ENCODE measurements at regions not wholly inside any gene's neighbourhood (a gene's known extent, or its start where the extent isn't known, plus 50 kb on each side); places are given as distances from the start of the nearest gene placed in this dataset.

- TF ChIP-seq, protein P1, sequence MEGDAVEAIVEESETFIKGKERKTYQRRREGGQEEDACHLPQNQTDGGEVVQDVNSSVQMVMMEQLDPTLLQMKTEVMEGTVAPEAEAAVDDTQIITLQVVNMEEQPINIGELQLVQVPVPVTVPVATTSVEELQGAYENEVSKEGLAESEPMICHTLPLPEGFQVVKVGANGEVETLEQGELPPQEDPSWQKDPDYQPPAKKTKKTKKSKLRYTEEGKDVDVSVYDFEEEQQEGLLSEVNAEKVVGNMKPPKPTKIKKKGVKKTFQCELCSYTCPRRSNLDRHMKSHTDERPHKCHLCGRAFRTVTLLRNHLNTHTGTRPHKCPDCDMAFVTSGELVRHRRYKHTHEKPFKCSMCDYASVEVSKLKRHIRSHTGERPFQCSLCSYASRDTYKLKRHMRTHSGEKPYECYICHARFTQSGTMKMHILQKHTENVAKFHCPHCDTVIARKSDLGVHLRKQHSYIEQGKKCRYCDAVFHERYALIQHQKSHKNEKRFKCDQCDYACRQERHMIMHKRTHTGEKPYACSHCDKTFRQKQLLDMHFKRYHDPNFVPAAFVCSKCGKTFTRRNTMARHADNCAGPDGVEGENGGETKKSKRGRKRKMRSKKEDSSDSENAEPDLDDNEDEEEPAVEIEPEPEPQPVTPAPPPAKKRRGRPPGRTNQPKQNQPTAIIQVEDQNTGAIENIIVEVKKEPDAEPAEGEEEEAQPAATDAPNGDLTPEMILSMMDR (conservative IDR thresholded peaks at IDR 0.05; ENCODE audit: low read depth, low read length), result no peak
- TF ChIP-seq EZH2phosphoT487 (IDR thresholded peaks at IDR 0.05; ENCODE audit: borderline replicate concordance, low read length), result no peak
Measured at GRCh38 chr6:145406783-145407182, 328.5 kb downstream of the EPM2A start.

Measured in PC-3 (cell line).